SU-DHL-6 (cell line): ENCODE measurements at regions not wholly inside any gene's neighbourhood (a gene's known extent, or its start where the extent isn't known, plus 50 kb on each side); places are given as distances from the start of the nearest gene placed in this dataset.

Source experiments
- CTCF ChIP-seq: fragments of 200-600 bp; sonication (generic); IDR thresholded peaks from one replicate; pipeline ENCODE4 v1.5.1; 2017; ENCODE audit warnings: antibody characterized with exemption, mild to moderate bottlenecking, low read length, moderate library complexity; ENCODE audit not compliant: insufficient read depth, poor library complexity, severe bottlenecking
- EZH2phosphoT487 ChIP-seq: fragments of 200-600 bp; sonication (generic), shearing (Covaris generic); conservative IDR thresholded peaks from 2 replicates; pipeline ENCODE4 v1.6.1; 2018; ENCODE audit warnings: mild to moderate bottlenecking, antibody characterized with exemption, low read length, moderate library complexity, mixed read lengths

GRCh38 chr3:18683900-18684299, 258.8 kb upstream of the SATB1 start:
- no peak for TF ChIP-seq CTCF
- no peak for TF ChIP-seq EZH2phosphoT487
